Cerebellar nuclear complex (tissue), 1 donor: ENCODE measurements at regions not wholly inside any gene's neighbourhood (a gene's known extent, or its start where the extent isn't known, plus 50 kb on each side); places are given as distances from the start of the nearest gene placed in this dataset.
"Not testable (repeated sequence)": the region's sequence is repeated elsewhere in the genome, so short reads cannot be mapped to it uniquely, and the experiment has no call there.

Experiments used
- DNase-seq, 2 experiments: peaks; one replicate each; lab custom pipeline; 2025; lab: John Stamatoyannopoulos, UW

- DNase-seq = no peak
Measured at GRCh38 chr2:7676714-7677113, 759.5 kb downstream of the RNF144A start.

GRCh38 chr2:7681881-7682461, 764.8 kb downstream of the RNF144A start:
- DNase-seq = no peak

- DNase-seq = no peak
Measured at GRCh38 chr2:7683196-7683595, 766.0 kb downstream of the RNF144A start.

- no peak for DNase-seq
Measured at GRCh38 chr2:7683708-7684107, 766.5 kb downstream of the RNF144A start.

- DNase-seq = no peak
Measured at GRCh38 chr2:7685342-7686015, 768.3 kb downstream of the RNF144A start.

GRCh38 chr2:7686016-7686385, 768.8 kb downstream of the RNF144A start:
- DNase-seq = no peak

- no peak for DNase-seq
Measured at GRCh38 chr2:7691961-7692656, 774.9 kb downstream of the RNF144A start.

GRCh38 chr2:7692657-7693161, 775.5 kb downstream of the RNF144A start:
- DNase-seq = no peak

GRCh38 chr2:7693246-7694075, 776.2 kb downstream of the RNF144A start:
- DNase-seq = no peak

- no peak for DNase-seq
Measured at GRCh38 chr2:7694076-7694985, 777.1 kb downstream of the RNF144A start.

GRCh38 chr2:7696556-7696955, 779.3 kb downstream of the RNF144A start:
- DNase-seq = not testable (repeated sequence)

- DNase-seq = no peak
Measured at GRCh38 chr2:7697052-7697451, 779.8 kb downstream of the RNF144A start.

- DNase-seq = no peak
Measured at GRCh38 chr2:7701791-7702190, 784.6 kb downstream of the RNF144A start.

- DNase-seq = no peak
Measured at GRCh38 chr2:7703048-7703447, 785.8 kb downstream of the RNF144A start.

GRCh38 chr2:7703543-7704144, 786.4 kb downstream of the RNF144A start:
- DNase-seq = no peak

- DNase-seq = no peak
Measured at GRCh38 chr2:7704296-7704865, 787.2 kb downstream of the RNF144A start.

GRCh38 chr2:7706791-7707190, 789.6 kb downstream of the RNF144A start:
- no peak for DNase-seq

- DNase-seq = no peak
Measured at GRCh38 chr2:7707723-7708122, 790.5 kb downstream of the RNF144A start.

GRCh38 chr2:7709907-7710306, 792.7 kb downstream of the RNF144A start:
- no peak for DNase-seq

- no peak for DNase-seq
Measured at GRCh38 chr2:7711167-7711566, 794.0 kb downstream of the RNF144A start.
